GM19043 (cell line): ENCODE measurements at regions not wholly inside any gene's neighbourhood (a gene's known extent, or its start where the extent isn't known, plus 50 kb on each side); places are given as distances from the start of the nearest gene placed in this dataset.
"Not testable (repeated sequence)": the region's sequence is repeated elsewhere in the genome, so short reads cannot be mapped to it uniquely, and the experiment has no call there.

Source experiments
- ATAC-seq: cut with Tn5 transposase; IDR thresholded peaks from one replicate; pipeline ENCODE4 v1.9.1; 2021; ENCODE audit warnings: low read depth; ENCODE audit not compliant: unreplicated experiment

- peak; percentile 61 for ATAC-seq
Observed at GRCh38 chr21:5065240-5066211, 5455.9 kb upstream of the TPTE start.

- ATAC-seq: not testable (repeated sequence)
Observed at GRCh38 chr21:5066682-5067251, 5454.6 kb upstream of the TPTE start.

GRCh38 chr21:5067326-5068048 lies 5453.9 kb upstream of the TPTE start:
- not testable (repeated sequence) for ATAC-seq

- ATAC-seq: not testable (repeated sequence)
Observed at GRCh38 chr21:5068649-5069048, 5452.7 kb upstream of the TPTE start.

GRCh38 chr21:5071180-5071579 lies 5450.2 kb upstream of the TPTE start:
- not testable (repeated sequence) for ATAC-seq

GRCh38 chr21:5076854-5077253 lies 5444.5 kb upstream of the TPTE start:
- ATAC-seq: not testable (repeated sequence)

GRCh38 chr21:5079361-5079760 lies 5442.0 kb upstream of the TPTE start:
- not testable (repeated sequence) for ATAC-seq

GRCh38 chr21:5080015-5080414 lies 5441.4 kb upstream of the TPTE start:
- ATAC-seq: not testable (repeated sequence)

GRCh38 chr21:5084246-5084645 lies 5437.1 kb upstream of the TPTE start:
- not testable (repeated sequence) for ATAC-seq

- not testable (repeated sequence) for ATAC-seq
Observed at GRCh38 chr21:5085456-5085855, 5435.9 kb upstream of the TPTE start.

GRCh38 chr21:5086416-5086815 lies 5435.0 kb upstream of the TPTE start:
- not testable (repeated sequence) for ATAC-seq

- ATAC-seq: not testable (repeated sequence)
Observed at GRCh38 chr21:5088820-5089219, 5432.6 kb upstream of the TPTE start.

GRCh38 chr21:5089399-5090089 lies 5431.8 kb upstream of the TPTE start:
- not testable (repeated sequence) for ATAC-seq

- ATAC-seq: not testable (repeated sequence)
Observed at GRCh38 chr21:5090132-5091079, 5431.0 kb upstream of the TPTE start.

GRCh38 chr21:5091274-5091673 lies 5430.1 kb upstream of the TPTE start:
- not testable (repeated sequence) for ATAC-seq

GRCh38 chr21:5095628-5096027 lies 5425.8 kb upstream of the TPTE start:
- ATAC-seq: not testable (repeated sequence)

- not testable (repeated sequence) for ATAC-seq
Observed at GRCh38 chr21:5098010-5098743, 5423.2 kb upstream of the TPTE start.

GRCh38 chr21:5100604-5101174 lies 5420.7 kb upstream of the TPTE start:
- not testable (repeated sequence) for ATAC-seq
